Fibroblast of lung (primary cell): ENCODE measurements at regions not wholly inside any gene's neighbourhood (a gene's known extent, or its start where the extent isn't known, plus 50 kb on each side); places are given as distances from the start of the nearest gene placed in this dataset.

Source experiments
- DNase-seq, 2 donors: peaks; one replicate each; pipeline versions ENCODE4 v3.0.0 to v3.0.0-alpha.2; 2010; ENCODE audit warnings: low read depth in 2 of 2
- H2AFZ ChIP-seq: 2 replicates; pipeline ENCODE4 v1.5.1; 2012; ENCODE audit warnings: low read length, control low read depth, inconsistent platforms
- H3K27ac ChIP-seq: 2 replicates; pipeline ENCODE4 v1.5.1; 2011; ENCODE audit warnings: low read length, control low read depth; ENCODE audit not compliant: insufficient read depth
- H3K27me3 ChIP-seq: 2 replicates; pipeline ENCODE4 v1.5.1; 2011; ENCODE audit warnings: mild to moderate bottlenecking, low read length; ENCODE audit not compliant: control insufficient read depth, insufficient read depth
- H3K36me3 ChIP-seq: 2 replicates; pipeline ENCODE4 v1.5.1; 2011; ENCODE audit warnings: low read length; ENCODE audit not compliant: control insufficient read depth, insufficient read depth
- H3K4me1 ChIP-seq: 2 replicates; pipeline ENCODE4 v1.5.1; 2011; ENCODE audit warnings: low read length; ENCODE audit not compliant: control insufficient read depth, insufficient read depth; ENCODE audit errors: extremely low read depth
- H3K4me2 ChIP-seq: 2 replicates; pipeline ENCODE4 v1.5.1; 2011; ENCODE audit warnings: low read length, control low read depth; ENCODE audit not compliant: insufficient read depth; ENCODE audit errors: extremely low read depth
- H3K4me3 ChIP-seq, 4 experiments: fragments of 200-600 bp in 1 of 4; sonication (generic) in 1 of 4; replicated peaks in 1 of 4; 2 replicates each; pipeline ENCODE4 v1.5.1; 2011 to 2016; ENCODE audit warnings: low read length in 4 of 4, low read depth in 3 of 4, mild to moderate bottlenecking in 3 of 4, control low read depth in 2 of 4, inconsistent platforms in 1 of 4, mixed read lengths in 1 of 4; ENCODE audit not compliant: insufficient read depth in 1 of 4; ENCODE audit errors: control extremely low read depth in 1 of 4
- H3K79me2 ChIP-seq: 2 replicates; pipeline ENCODE4 v1.5.1; 2012; ENCODE audit warnings: mild to moderate bottlenecking, low read length, inconsistent platforms; ENCODE audit not compliant: control insufficient read depth, insufficient read depth
- H3K9ac ChIP-seq: 2 replicates; pipeline ENCODE4 v1.5.1; 2011; ENCODE audit warnings: mild to moderate bottlenecking, low read length, control low read depth; ENCODE audit not compliant: insufficient read depth
- H3K9me3 ChIP-seq: 2 replicates; pipeline ENCODE4 v1.5.1; 2012; ENCODE audit warnings: low read depth, low read length; ENCODE audit not compliant: control insufficient read depth, insufficient read depth
- H4K20me1 ChIP-seq: 2 replicates; pipeline ENCODE4 v1.5.1; 2011; ENCODE audit warnings: low read length; ENCODE audit not compliant: control insufficient read depth, insufficient read depth; ENCODE audit errors: extremely low read depth
- CTCF ChIP-seq, 2 donors: IDR thresholded peaks in 1 of 2; conservative IDR thresholded peaks in 1 of 2; 1 replicate in 1 of 2; 2 replicates in 1 of 2; pipeline ENCODE4 v1.5.1; 2011 to 2012; ENCODE audit warnings: low read length in 2 of 2, control low read depth in 1 of 2, inconsistent platforms in 1 of 2, low read depth in 1 of 2, mild to moderate bottlenecking in 1 of 2
- EZH2 ChIP-seq: IDR thresholded peaks from 2 replicates; pipeline ENCODE4 v1.5.1; 2012; ENCODE audit warnings: low read length, control low read depth, mild to moderate bottlenecking; ENCODE audit errors: missing control alignments

- no peak overlapping the region for H3K27ac ChIP-seq
- H3K9me3 ChIP-seq: no peaks in the 10 kb centered on the region
- H3K4me2 ChIP-seq: peak overlapping the region; percentile 75
- no peaks in the 10 kb centered on the region for H3K79me2 ChIP-seq
- no peak overlapping the region for H3K9ac ChIP-seq
- H4K20me1 ChIP-seq: no peaks in the 10 kb centered on the region
- H2AFZ ChIP-seq: peak overlapping the region; percentile 56
- H3K36me3 ChIP-seq: no peaks in the 10 kb centered on the region
- peak; percentile 80 to 96 for DNase-seq
- no peaks in the 10 kb centered on the region for H3K27me3 ChIP-seq
- peaks cover 2% of the 10 kb centered on the region for H3K4me1 ChIP-seq
- no peak for TF ChIP-seq CTCF (conservative IDR thresholded peaks at IDR 0.05 in 1 of 2, IDR thresholded peaks at IDR 0.05 in 1 of 2; ENCODE audit: low read depth in 1 of 2, low read length in 2 of 2)
- no peak for TF ChIP-seq EZH2
- H3K4me3 ChIP-seq: peak overlapping the region in 1 of 4 experiments; percentile 6
Measured at GRCh38 chr16:64892835-64893785, 228.8 kb downstream of the CDH11 start.

DNA sequence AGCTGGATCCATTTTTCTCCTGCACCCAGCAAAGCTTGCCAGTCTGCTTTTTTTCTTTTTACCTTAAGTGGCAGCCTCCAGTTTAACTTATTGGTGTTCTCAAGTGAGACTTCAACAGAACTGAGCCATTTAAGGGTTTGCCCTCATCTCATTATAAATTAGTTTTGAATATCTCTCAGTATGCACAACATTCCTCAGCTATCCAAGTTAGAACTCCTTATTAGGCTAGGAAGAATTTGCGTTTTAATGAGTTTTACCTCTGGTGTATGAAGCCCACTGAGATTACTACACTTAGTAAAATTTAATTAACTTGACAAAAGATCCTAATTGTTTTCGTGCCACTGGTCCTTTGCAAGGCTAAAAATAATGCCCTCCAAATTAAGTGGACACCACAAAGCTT is 232.4 kb downstream of the CDH11 start:
- Histone ChIP-seq H3K4me2 (no peak overlapping the region), H3K27ac (no peak overlapping the region), H3K4me1 (peaks cover 2% of the 10 kb centered on the region), H3K36me3 (no peaks in the 10 kb centered on the region), H3K79me2 (no peaks in the 10 kb centered on the region), H4K20me1 (no peaks in the 10 kb centered on the region), H3K9me3 (no peaks in the 10 kb centered on the region), H3K9ac (no peak overlapping the region), H3K27me3 (no peaks in the 10 kb centered on the region), H3K4me3 (no peak overlapping the region), H2AFZ (no peak overlapping the region)
- no peak for DNase-seq
- no peak for TF ChIP-seq EZH2
- TF ChIP-seq CTCF (conservative IDR thresholded peaks at IDR 0.05 in 1 of 2, IDR thresholded peaks at IDR 0.05 in 1 of 2; ENCODE audit: low read depth in 1 of 2, low read length in 2 of 2): no peak

- H3K4me1 ChIP-seq: peaks cover 2% of the 10 kb centered on the region
- no peak overlapping the region for H3K27ac ChIP-seq
- H3K27me3 ChIP-seq: no peaks in the 10 kb centered on the region
- no peaks in the 10 kb centered on the region for H3K79me2 ChIP-seq
- no peaks in the 10 kb centered on the region for H3K36me3 ChIP-seq
- H2AFZ ChIP-seq: no peak overlapping the region
- no peaks in the 10 kb centered on the region for H4K20me1 ChIP-seq
- no peak for DNase-seq
- H3K9ac ChIP-seq: no peak overlapping the region
- no peaks in the 10 kb centered on the region for H3K9me3 ChIP-seq
- TF ChIP-seq EZH2 (no peak), CTCF (conservative IDR thresholded peaks at IDR 0.05 in 1 of 2, IDR thresholded peaks at IDR 0.05 in 1 of 2; ENCODE audit: low read depth in 1 of 2, low read length in 2 of 2) (no peak)
- H3K4me3 ChIP-seq: no peak overlapping the region
- no peak overlapping the region for H3K4me2 ChIP-seq
Measured at GRCh38 chr16:64887651-64888050, 234.2 kb downstream of the CDH11 start.
